ENCODE measurements at regions not wholly inside any gene's neighbourhood (a gene's known extent, or its start where the extent isn't known, plus 50 kb on each side); places are given as distances from the start of the nearest gene placed in this dataset.

DNA sequence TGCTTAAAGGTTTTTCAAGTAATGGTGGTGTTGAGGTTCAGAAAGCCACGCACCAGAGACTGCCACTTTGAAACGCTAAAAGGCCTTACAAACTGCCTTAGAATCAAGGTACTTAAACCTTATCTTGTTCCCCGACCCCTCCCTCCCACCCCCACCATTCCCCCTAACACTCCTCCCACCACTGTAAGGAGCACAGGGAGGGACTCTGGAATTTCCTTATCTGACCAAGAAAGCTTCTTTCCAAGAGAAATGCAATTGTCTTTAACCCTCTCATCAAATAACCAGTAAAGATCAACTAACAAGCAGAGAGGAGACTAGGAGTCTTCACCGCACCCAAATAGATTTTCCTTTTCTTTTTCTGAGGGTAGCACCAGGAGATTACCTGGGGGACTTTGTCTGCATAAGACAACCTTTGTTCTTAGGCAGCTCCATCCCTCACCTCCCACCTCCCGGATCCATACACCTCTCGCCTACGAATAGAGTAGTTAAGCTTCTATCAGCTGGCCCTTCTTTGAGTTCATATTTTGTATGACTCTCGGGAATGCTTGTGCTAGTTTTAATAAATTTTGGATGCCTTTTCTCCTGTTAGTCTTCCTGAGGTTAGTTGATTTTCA lies 137.7 kb upstream of the ADGRL2 start:
- no peak for TF ChIP-seq CTCF (IDR thresholded peaks at IDR 0.05; ENCODE audit: borderline replicate concordance, insufficient read depth, low read depth, low read length)

DNA sequence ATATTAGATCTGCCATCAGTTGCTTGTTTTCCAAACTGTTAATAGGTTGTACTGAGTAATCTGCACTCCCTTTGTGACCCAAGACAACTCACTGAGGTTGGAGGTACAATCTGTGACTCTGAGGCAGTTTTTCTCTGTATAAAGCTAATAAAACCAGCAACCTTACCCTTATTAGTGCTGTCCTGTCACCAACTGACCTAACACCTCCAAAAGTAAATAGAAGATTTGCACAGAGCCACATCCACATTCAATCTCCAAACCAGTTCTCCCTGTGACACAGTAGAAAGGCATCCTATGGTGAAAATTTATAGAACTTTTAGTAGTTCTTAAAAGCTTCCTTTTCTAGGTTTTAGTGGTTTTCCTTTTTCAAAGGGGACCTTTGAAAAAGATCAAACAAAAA lies 140.4 kb upstream of the ADGRL2 start:
- no peak overlapping the region for H3K4me3 ChIP-seq (ENCODE audit: low read depth, low read length)
- TF ChIP-seq CTCF (IDR thresholded peaks at IDR 0.05; ENCODE audit: borderline replicate concordance, insufficient read depth, low read depth, low read length): no peak

More for the DNA sequence above, 137.7 kb upstream of the ADGRL2 start:
- H3K4me3 ChIP-seq (ENCODE audit: low read depth, low read length): no peak overlapping the region

DNA sequence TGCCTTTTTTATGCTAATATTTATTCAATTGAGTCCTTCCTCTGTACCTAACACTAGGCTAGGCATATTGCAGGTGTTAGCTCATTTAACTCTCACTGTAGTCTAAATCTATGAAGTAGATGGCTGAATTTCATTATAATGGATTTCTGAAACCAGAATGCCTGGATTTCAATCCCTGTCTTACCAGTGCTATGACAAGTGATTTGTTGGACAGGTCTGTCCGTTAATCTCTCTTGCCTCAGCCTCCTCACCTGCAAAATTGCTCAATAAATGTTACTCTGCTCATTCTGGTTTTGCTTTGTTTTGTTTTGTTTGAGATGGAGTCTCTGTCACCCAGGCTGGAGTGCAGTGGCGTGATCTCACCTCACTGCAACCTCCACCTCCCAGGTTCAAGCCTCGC lies 146.1 kb upstream of the ADGRL2 start:
- TF ChIP-seq CTCF (IDR thresholded peaks at IDR 0.05; ENCODE audit: borderline replicate concordance, insufficient read depth, low read depth, low read length): no peak

DNA sequence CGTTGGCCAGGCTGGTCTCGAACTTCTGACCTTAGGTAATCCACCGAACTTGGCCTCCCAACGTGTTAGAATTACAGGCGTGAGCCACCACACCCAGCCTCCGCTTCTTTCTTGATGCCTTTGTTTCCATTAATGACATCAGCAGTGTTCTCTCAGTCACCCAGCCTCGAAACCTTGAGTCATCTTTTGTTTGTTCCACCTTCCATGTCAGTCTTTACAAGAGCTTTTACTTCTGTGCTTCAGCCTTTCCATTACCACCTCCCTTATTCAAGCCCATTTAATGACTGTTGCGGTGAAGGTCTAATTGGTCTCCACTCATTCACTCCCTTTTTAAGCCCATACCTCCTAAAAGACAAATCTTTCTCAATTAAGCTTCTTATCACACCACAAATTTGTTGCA lies 146.6 kb upstream of the ADGRL2 start:
- no peak for TF ChIP-seq CTCF (IDR thresholded peaks at IDR 0.05; ENCODE audit: borderline replicate concordance, insufficient read depth, low read depth, low read length)
- no peak overlapping the region for H3K4me3 ChIP-seq (ENCODE audit: low read depth, low read length)

More for the DNA sequence above, 146.1 kb upstream of the ADGRL2 start:
- no peak overlapping the region for H3K4me3 ChIP-seq (ENCODE audit: low read depth, low read length)

DNA sequence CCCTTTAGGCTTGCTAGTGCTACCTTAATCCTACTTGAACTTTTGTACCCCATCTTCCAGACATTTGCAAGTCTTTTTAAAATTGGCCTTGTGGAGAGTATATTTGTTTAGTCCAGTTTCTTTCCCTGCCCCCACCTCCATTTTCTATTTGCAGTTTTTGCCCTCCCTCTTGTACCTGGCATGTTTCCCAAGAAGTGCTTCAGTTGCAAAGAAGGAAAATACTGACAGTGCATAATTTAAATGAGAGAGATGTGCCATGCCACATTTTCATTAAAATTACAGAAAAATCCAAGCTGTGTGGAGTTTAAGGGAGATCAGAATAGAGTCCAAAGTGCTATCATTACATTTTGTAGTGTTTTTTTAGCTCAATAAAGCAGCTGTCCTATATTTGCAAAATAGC lies 150.0 kb upstream of the ADGRL2 start:
- TF ChIP-seq CTCF (IDR thresholded peaks at IDR 0.05; ENCODE audit: borderline replicate concordance, insufficient read depth, low read depth, low read length): no peak
- H3K4me3 ChIP-seq (ENCODE audit: low read depth, low read length): no peak overlapping the region

GRCh38 chr1:81635816-81636215 lies 164.9 kb upstream of the ADGRL2 start:
- no peak for TF ChIP-seq CTCF (IDR thresholded peaks at IDR 0.05; ENCODE audit: borderline replicate concordance, insufficient read depth, low read depth, low read length)

GRCh38 chr1:81634294-81634693 lies 166.4 kb upstream of the ADGRL2 start:
- TF ChIP-seq CTCF (IDR thresholded peaks at IDR 0.05; ENCODE audit: borderline replicate concordance, insufficient read depth, low read depth, low read length): no peak
- H3K4me3 ChIP-seq (ENCODE audit: low read depth, low read length): no peak overlapping the region

More at GRCh38 chr1:81635816-81636215, 164.9 kb upstream of the ADGRL2 start:
- no peak overlapping the region for H3K4me3 ChIP-seq (ENCODE audit: low read depth, low read length)

Measured in GM12875 (cell line).